Myocyte (in vitro differentiated cells): ENCODE measurements at regions not wholly inside any gene's neighbourhood (a gene's known extent, or its start where the extent isn't known, plus 50 kb on each side); places are given as distances from the start of the nearest gene placed in this dataset.
"Not testable (repeated sequence)": the region's sequence is repeated elsewhere in the genome, so short reads cannot be mapped to it uniquely, and the experiment has no call there.

Experiments used
- DNase-seq: peaks from one replicate; pipeline ENCODE4 v3.0.0-alpha.2; 2012; ENCODE audit warnings: low read depth

GRCh38 chr10:35876248-35876647 lies 234.2 kb upstream of the FZD8 start:
- no peak for DNase-seq

- DNase-seq, result no peak
Observed at GRCh38 chr10:35875016-35875676, 233.1 kb upstream of the FZD8 start.

GRCh38 chr10:35874311-35875015 lies 232.4 kb upstream of the FZD8 start:
- DNase-seq, result no peak

GRCh38 chr10:35872671-35873070 lies 230.6 kb upstream of the FZD8 start:
- DNase-seq, result peak; percentile 15

GRCh38 chr10:35870665-35871310 lies 228.7 kb upstream of the FZD8 start:
- no peak for DNase-seq

- DNase-seq, result not testable (repeated sequence)
Observed at GRCh38 chr10:35858676-35859283, 216.7 kb upstream of the FZD8 start.

GRCh38 chr10:35857860-35858259 lies 215.8 kb upstream of the FZD8 start:
- DNase-seq, result no peak

GRCh38 chr10:35855155-35855947 lies 213.3 kb upstream of the FZD8 start:
- no peak for DNase-seq

GRCh38 chr10:35854661-35855060 lies 212.6 kb upstream of the FZD8 start:
- no peak for DNase-seq

GRCh38 chr10:35852721-35853120 lies 210.6 kb upstream of the FZD8 start:
- DNase-seq, result no peak

GRCh38 chr10:35848412-35848811 lies 206.3 kb upstream of the FZD8 start:
- no peak for DNase-seq

GRCh38 chr10:35844686-35845085 lies 202.6 kb upstream of the FZD8 start:
- no peak for DNase-seq

- DNase-seq, result no peak
Observed at GRCh38 chr10:35843524-35844181, 201.6 kb upstream of the FZD8 start.

- DNase-seq, result no peak
Observed at GRCh38 chr10:35838054-35838453, 196.0 kb upstream of the FZD8 start.

- DNase-seq, result no peak
Observed at GRCh38 chr10:35835545-35835944, 193.4 kb upstream of the FZD8 start.

GRCh38 chr10:35834877-35835494 lies 192.9 kb upstream of the FZD8 start:
- DNase-seq, result no peak

GRCh38 chr10:35827783-35828182 lies 185.7 kb upstream of the FZD8 start:
- no peak for DNase-seq

GRCh38 chr10:35824704-35825103 lies 182.6 kb upstream of the FZD8 start:
- no peak for DNase-seq

- DNase-seq, result peak; percentile 50
Observed at GRCh38 chr10:35822316-35822715, 180.2 kb upstream of the FZD8 start.

- peak; percentile 4 for DNase-seq
Observed at GRCh38 chr10:35821339-35821911, 179.3 kb upstream of the FZD8 start.
